ENCODE measurements at regions not wholly inside any gene's neighbourhood (a gene's known extent, or its start where the extent isn't known, plus 50 kb on each side); places are given as distances from the start of the nearest gene placed in this dataset.

- TF ChIP-seq POLR2AphosphoS5 (IDR thresholded peaks at IDR 0.05) (no peak), CTCF (IDR thresholded peaks at IDR 0.05) (no peak), POLR2A (IDR thresholded peaks at IDR 0.05) (no peak), EP300 (IDR thresholded peaks at IDR 0.05) (no peak)
- no peak overlapping the region for H3K4me3 ChIP-seq
- intact Hi-C loops (cut with DNase I) = no loop called here
- H3K27me3 ChIP-seq = no peaks in the 10 kb centered on the region
- H3K27ac ChIP-seq = no peak overlapping the region
- H3K4me1 ChIP-seq = no peaks in the 10 kb centered on the region
- WGBS, 2 donors = 90 to 91% methylated on average over 4 of the region's 4 CpGs
- no peaks in the 10 kb centered on the region for H3K9me3 ChIP-seq
- H3K36me3 ChIP-seq = no peaks in the 10 kb centered on the region
- no peak for DNase-seq
These were observed 780.9 kb downstream of the TBC1D32 start for GRCh38 chr6:120553353-120553752.

GRCh38 chr6:120545353-120545752, 788.9 kb downstream of the TBC1D32 start:
- Histone ChIP-seq H3K4me1 (no peaks in the 10 kb centered on the region), H3K4me3 (no peak overlapping the region), H3K9me3 (no peaks in the 10 kb centered on the region), H3K27ac (no peak overlapping the region), H3K27me3 (no peaks in the 10 kb centered on the region), H3K36me3 (no peaks in the 10 kb centered on the region)
- intact Hi-C loops (cut with DNase I) = no loop called here
- no peak for DNase-seq
- 77 to 86% methylated on average over 2 of the region's 2 CpGs for WGBS, 2 donors
- TF ChIP-seq POLR2A (IDR thresholded peaks at IDR 0.05) (no peak), POLR2AphosphoS5 (IDR thresholded peaks at IDR 0.05) (no peak), EP300 (IDR thresholded peaks at IDR 0.05) (no peak), CTCF (IDR thresholded peaks at IDR 0.05) (no peak)

- no peaks in the 10 kb centered on the region for H3K36me3 ChIP-seq
- H3K27me3 ChIP-seq = no peaks in the 10 kb centered on the region
- DNase-seq = no peak
- H3K27ac ChIP-seq = no peak overlapping the region
- no peak overlapping the region for H3K4me3 ChIP-seq
- TF ChIP-seq POLR2AphosphoS5 (IDR thresholded peaks at IDR 0.05) = no peak
- no peak for TF ChIP-seq CTCF (IDR thresholded peaks at IDR 0.05)
- no peak for TF ChIP-seq POLR2A (IDR thresholded peaks at IDR 0.05)
- no peak for TF ChIP-seq EP300 (IDR thresholded peaks at IDR 0.05)
- no peaks in the 10 kb centered on the region for H3K4me1 ChIP-seq
- H3K9me3 ChIP-seq = peaks cover 0 to 2% (median 0%) of the 10 kb centered on the region in 4 donors
- intact Hi-C loops (cut with DNase I) = no loop called here
These were observed 799.3 kb downstream of the TBC1D32 start for GRCh38 chr6:120534954-120535353.

- no peaks in the 10 kb centered on the region for H3K4me1 ChIP-seq
- H3K9me3 ChIP-seq = no peaks in the 10 kb centered on the region
- TF ChIP-seq CTCF (IDR thresholded peaks at IDR 0.05) = no peak
- no peak for TF ChIP-seq POLR2AphosphoS5 (IDR thresholded peaks at IDR 0.05)
- no peak for TF ChIP-seq EP300 (IDR thresholded peaks at IDR 0.05)
- TF ChIP-seq POLR2A (IDR thresholded peaks at IDR 0.05) = no peak
- intact Hi-C loops (cut with DNase I) = no loop called here
- no peak overlapping the region for H3K4me3 ChIP-seq
- no peaks in the 10 kb centered on the region for H3K36me3 ChIP-seq
- no peak overlapping the region for H3K27ac ChIP-seq
- 81% methylated on average over 2 of the region's 2 CpGs for WGBS, 2 donors
- DNase-seq = no peak
- no peaks in the 10 kb centered on the region for H3K27me3 ChIP-seq
These were observed 807.7 kb downstream of the TBC1D32 start for GRCh38 chr6:120526576-120526975.

- 81 to 89% methylated on average over 1 of the region's 1 CpG for WGBS, 2 donors
These were observed 819.7 kb downstream of the TBC1D32 start for GRCh38 chr6:120514544-120514943.

More at GRCh38 chr6:120514544-120514943, 819.7 kb downstream of the TBC1D32 start:
- no peaks in the 10 kb centered on the region for H3K4me1 ChIP-seq
- intact Hi-C loops (cut with DNase I) = no loop called here
- no peak for DNase-seq
- H3K4me3 ChIP-seq = no peak overlapping the region
- H3K27me3 ChIP-seq = no peaks in the 10 kb centered on the region
- no peaks in the 10 kb centered on the region for H3K36me3 ChIP-seq
- no peak for TF ChIP-seq POLR2A (IDR thresholded peaks at IDR 0.05)
- no peak for TF ChIP-seq EP300 (IDR thresholded peaks at IDR 0.05)
- no peak for TF ChIP-seq CTCF (IDR thresholded peaks at IDR 0.05)
- no peak for TF ChIP-seq POLR2AphosphoS5 (IDR thresholded peaks at IDR 0.05)
- H3K27ac ChIP-seq = no peak overlapping the region
- H3K9me3 ChIP-seq = peaks cover 0 to 7% (median 2%) of the 10 kb centered on the region in 4 donors

Data from sigmoid colon (tissue), 6 donors.